Activated CD8-positive, alpha-beta T cell treated with anti-CD3 and anti-CD28 coated beads, Interleukin-2, amount 10 ng/mL, durations not matched to agents 7 days and 5 days (primary cell): ENCODE measurements at regions not wholly inside any gene's neighbourhood (a gene's known extent, or its start where the extent isn't known, plus 50 kb on each side); places are given as distances from the start of the nearest gene placed in this dataset.

Experiments used
- ATAC-seq: fragments of 150-1000 bp; cut with Tn5 transposase; one replicate; pipeline ENCODE4 v1.10.0; 2021; ENCODE audit warnings: moderate library complexity
- CTCF ChIA-PET: fragments of 350-600 bp; sonication (Branson Sonifier 250); formaldehyde crosslinking; loops from one replicate; lab custom pipeline; 2021; ENCODE audit warnings: antibody characterized with exemption; lab: Charles Lee
- POLR2A ChIA-PET: fragments of 350-600 bp; sonication (Branson Sonifier 250); formaldehyde crosslinking; loops from one replicate; lab custom pipeline; 2021; ENCODE audit warnings: antibody characterized with exemption; lab: Charles Lee
- DNase-seq: peaks from one replicate; pipeline ENCODE4 v3.0.0-alpha.2; 2020
- H3K27ac Mint-ChIP-seq: one replicate; pipeline ENCODE4 v1.8.0; 2021; ENCODE audit warnings: mild to moderate bottlenecking, mixed read lengths
- H3K27me3 Mint-ChIP-seq: one replicate; pipeline ENCODE4 v1.8.0; 2021; ENCODE audit warnings: low read depth, mixed read lengths
- H3K36me3 Mint-ChIP-seq: one replicate; pipeline ENCODE4 v1.8.0; 2021; ENCODE audit warnings: low read depth, mixed read lengths
- H3K4me1 Mint-ChIP-seq: one replicate; pipeline ENCODE4 v1.8.0; 2021; ENCODE audit warnings: low read depth, mixed read lengths
- H3K4me3 Mint-ChIP-seq: one replicate; pipeline ENCODE4 v1.8.0; 2021; ENCODE audit warnings: mild to moderate bottlenecking, mixed read lengths
- H3K9me3 Mint-ChIP-seq: one replicate; pipeline ENCODE4 v1.8.0; 2022; ENCODE audit warnings: mixed read lengths; ENCODE audit not compliant: insufficient read depth

DNA sequence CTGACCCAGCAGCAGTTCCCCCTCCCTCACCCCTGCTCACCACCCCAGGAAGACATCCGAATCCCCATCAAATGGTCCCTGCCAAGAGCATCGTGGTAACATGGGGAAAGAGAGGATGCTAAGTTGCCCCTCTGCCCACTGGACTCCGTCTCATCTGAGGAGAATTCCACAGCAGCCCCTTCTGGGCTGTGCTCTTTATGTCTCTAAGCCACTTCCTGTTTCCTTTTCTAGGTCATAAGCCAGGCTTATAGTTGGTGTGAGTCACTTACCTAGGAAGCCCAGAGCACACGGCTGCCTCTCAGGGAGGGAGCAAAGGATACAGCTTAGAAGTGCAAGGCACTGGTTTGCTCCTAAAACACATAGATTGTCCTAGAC is 76.0 kb downstream of the VCPKMT start:
- ATAC-seq: peak; percentile 74

DNA sequence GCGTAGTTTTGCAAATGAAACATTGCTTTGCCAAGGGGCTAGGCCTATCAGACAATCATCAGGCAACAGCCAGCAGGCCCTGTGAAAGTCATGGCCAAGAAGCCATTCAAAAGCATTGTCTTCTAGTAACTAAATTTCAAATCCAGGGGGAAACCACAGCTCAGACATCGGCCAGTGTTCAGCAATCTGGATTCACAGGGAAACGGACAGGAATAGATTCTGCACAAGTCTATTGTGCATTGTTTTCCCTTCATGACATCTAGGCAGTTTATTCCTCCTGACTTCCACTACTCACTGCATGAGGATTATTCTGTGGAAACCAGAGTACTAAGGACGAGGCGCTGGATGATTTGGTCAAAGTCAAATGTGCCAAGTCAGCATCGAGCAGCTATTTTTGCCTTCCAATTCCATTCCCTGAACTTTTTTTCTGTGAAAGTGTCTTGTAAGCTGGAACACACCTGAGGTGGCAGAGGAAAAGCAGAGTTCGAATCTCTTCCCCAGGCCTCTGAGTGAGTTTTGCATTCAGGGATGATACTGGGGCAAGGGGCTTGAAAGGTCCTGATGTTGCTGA is 75.4 kb downstream of the VCPKMT start:
- peak overlapping the region; percentile 74 for H3K4me3 Mint-ChIP-seq
- ATAC-seq: no peak
- DNase-seq: no peak
- peaks cover 64% of the 10 kb centered on the region for H3K36me3 Mint-ChIP-seq
- no peaks in the 10 kb centered on the region for H3K9me3 Mint-ChIP-seq
- no peaks in the 10 kb centered on the region for H3K27me3 Mint-ChIP-seq
- H3K27ac Mint-ChIP-seq: peak overlapping the region; percentile 98
- H3K4me1 Mint-ChIP-seq: peaks cover 86% of the 10 kb centered on the region
- CTCF ChIA-PET: interaction anchor here (0.7 to 4.0 kb wide), 7 partner anchors 21 to 179 kb away, joined by 3 to 30 read pairs (median 4); no protein-coding TSS in a partner anchor
- POLR2A ChIA-PET: interaction anchor here (0.6 to 6.6 kb wide), 20 partner anchors 13 to 322 kb away, joined by 3 to 95 read pairs (median 4); partner anchors contain the start of genes ARF6 and NEMF

More for the DNA sequence above, 76.0 kb downstream of the VCPKMT start:
- peaks cover 84% of the 10 kb centered on the region for H3K4me1 Mint-ChIP-seq
- CTCF ChIA-PET: interaction anchor here (0.7 to 4.0 kb wide), 7 partner anchors 21 to 179 kb away, joined by 3 to 30 read pairs (median 4); no protein-coding TSS in a partner anchor
- H3K27ac Mint-ChIP-seq: peak overlapping the region; percentile 98
- POLR2A ChIA-PET: interaction anchor here (0.6 to 6.6 kb wide), 20 partner anchors 12 to 188 kb away, joined by 3 to 95 read pairs (median 4); partner anchors contain the start of genes ARF6 and NEMF
- no peaks in the 10 kb centered on the region for H3K9me3 Mint-ChIP-seq
- peaks cover 59% of the 10 kb centered on the region for H3K36me3 Mint-ChIP-seq
- H3K4me3 Mint-ChIP-seq: peak overlapping the region; percentile 74
- DNase-seq: peak; percentile 58
- no peaks in the 10 kb centered on the region for H3K27me3 Mint-ChIP-seq

DNA sequence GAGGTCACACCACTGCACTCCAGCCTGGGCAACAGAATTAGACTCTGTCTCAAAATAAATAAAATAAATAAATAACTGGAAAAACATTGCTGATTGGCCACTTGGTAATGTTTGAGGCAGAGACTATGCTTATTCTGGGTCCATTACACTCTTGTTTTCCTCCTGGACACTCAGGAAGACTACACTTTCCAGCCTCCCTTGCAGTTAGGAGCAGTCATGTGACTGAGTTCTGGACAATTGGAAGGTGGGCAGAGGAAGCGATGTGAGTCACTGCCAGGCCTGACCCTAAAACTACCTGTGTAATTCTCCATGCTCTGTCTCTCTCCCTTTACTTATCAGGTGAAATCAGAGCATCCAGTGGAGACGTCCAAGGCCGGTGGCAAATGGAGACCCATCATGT is 74.4 kb downstream of the VCPKMT start:
- POLR2A ChIA-PET: interaction anchor here (0.9 to 6.6 kb wide), 5 partner anchors 18 to 62 kb away, joined by 3 to 95 read pairs (median 25); no protein-coding TSS in a partner anchor
- H3K36me3 Mint-ChIP-seq: peaks cover 62% of the 10 kb centered on the region
- no peak for DNase-seq
- CTCF ChIA-PET: no interaction called here
- no peaks in the 10 kb centered on the region for H3K27me3 Mint-ChIP-seq
- H3K9me3 Mint-ChIP-seq: no peaks in the 10 kb centered on the region
- peaks cover 89% of the 10 kb centered on the region for H3K4me1 Mint-ChIP-seq
- H3K27ac Mint-ChIP-seq: peak overlapping the region; percentile 40
- H3K4me3 Mint-ChIP-seq: no peak overlapping the region
- no peak for ATAC-seq

DNA sequence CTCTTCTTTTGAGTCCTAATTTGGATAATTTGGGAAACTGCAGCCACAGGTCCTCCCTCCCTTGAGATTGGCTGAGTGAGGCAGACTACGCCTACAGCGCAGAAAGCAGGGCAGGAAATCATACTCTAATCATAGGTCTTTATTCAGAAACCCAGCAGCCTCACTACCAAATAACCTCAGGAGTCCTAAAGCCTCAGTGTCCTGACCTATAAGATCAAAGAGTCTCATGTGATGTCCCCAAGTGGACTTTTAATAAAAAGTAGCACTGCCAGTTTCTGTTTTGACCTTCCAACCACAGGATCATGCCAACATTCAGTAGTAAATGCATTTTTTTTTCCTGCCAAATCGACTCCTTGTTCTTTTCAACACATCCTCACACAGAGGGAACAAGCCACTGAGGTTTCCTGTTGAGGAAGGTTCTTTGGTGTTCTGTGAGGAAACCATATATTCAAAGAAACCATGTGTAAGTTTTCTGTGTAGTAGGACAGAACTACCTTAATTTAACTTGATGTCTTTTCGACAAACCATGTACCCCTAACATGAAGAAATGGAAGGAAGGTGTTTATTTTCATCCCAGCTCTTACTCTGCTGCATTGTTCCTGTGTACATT is 72.2 kb downstream of the VCPKMT start:
- DNase-seq: peak; percentile 55
- ChIA-PET CTCF (interaction anchor here (0.9 to 5.0 kb wide), 7 partner anchors 17 to 192 kb away, joined by 3 to 38 read pairs (median 6); partner anchors contain the start of gene NEMF), POLR2A (interaction anchor here (0.5 to 5.1 kb wide), 14 partner anchors 8 to 182 kb away, joined by 3 to 78 read pairs (median 6); partner anchors contain the start of gene VCPKMT)
- peak; percentile 37 for ATAC-seq
- peak overlapping the region; percentile 89 for H3K27ac Mint-ChIP-seq
- peaks cover 56% of the 10 kb centered on the region for H3K36me3 Mint-ChIP-seq
- H3K4me3 Mint-ChIP-seq: peak overlapping the region; percentile 53
- H3K4me1 Mint-ChIP-seq: peaks cover 81% of the 10 kb centered on the region
- H3K27me3 Mint-ChIP-seq: no peaks in the 10 kb centered on the region
- no peaks in the 10 kb centered on the region for H3K9me3 Mint-ChIP-seq

DNA sequence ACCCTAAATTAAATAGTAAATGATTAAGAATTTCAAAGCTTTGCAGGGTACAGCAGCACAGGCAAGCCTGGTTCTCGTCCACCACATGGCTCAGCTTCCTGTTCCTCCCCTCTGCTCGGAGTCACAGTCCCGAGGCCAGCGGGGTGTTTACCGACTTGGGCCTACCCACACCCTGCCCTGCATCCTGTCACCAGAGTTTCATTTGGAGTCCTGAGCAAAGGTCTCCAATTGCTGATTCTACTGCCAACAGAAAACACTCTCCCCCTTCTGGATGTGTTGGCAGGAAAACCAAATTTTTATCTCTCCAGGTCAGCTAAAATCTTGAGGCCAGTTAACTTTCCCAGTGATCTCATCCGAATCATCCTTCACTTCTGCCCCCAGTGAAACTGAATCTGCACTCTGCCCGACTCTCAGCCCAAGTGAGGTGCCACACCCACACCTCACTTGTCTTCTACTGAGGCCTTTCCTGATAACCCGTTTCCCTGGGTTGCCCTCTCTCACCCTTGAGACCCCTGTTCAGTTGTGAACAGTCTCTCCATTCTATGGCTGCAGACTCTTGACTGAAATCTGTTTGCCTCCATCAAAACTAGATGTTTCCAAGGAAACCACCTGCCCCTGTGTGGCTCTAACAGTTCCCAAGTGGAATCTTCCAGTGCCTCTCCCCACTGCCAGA is 71.2 kb downstream of the VCPKMT start:
- ChIA-PET POLR2A (interaction anchor here (0.5 to 5.1 kb wide), 14 partner anchors 9 to 183 kb away, joined by 3 to 78 read pairs (median 6); no protein-coding TSS in a partner anchor), CTCF (interaction anchor here (0.9 to 5.0 kb wide), 8 partner anchors 16 to 193 kb away, joined by 3 to 38 read pairs (median 6); partner anchors contain the start of gene NEMF)
- peak overlapping the region; percentile 89 for H3K27ac Mint-ChIP-seq
- H3K9me3 Mint-ChIP-seq: no peaks in the 10 kb centered on the region
- ATAC-seq: peak; percentile 84
- peaks cover 60% of the 10 kb centered on the region for H3K36me3 Mint-ChIP-seq
- H3K27me3 Mint-ChIP-seq: no peaks in the 10 kb centered on the region
- peak; percentile 91 for DNase-seq
- H3K4me1 Mint-ChIP-seq: peaks cover 75% of the 10 kb centered on the region
- H3K4me3 Mint-ChIP-seq: peak overlapping the region; percentile 13

DNA sequence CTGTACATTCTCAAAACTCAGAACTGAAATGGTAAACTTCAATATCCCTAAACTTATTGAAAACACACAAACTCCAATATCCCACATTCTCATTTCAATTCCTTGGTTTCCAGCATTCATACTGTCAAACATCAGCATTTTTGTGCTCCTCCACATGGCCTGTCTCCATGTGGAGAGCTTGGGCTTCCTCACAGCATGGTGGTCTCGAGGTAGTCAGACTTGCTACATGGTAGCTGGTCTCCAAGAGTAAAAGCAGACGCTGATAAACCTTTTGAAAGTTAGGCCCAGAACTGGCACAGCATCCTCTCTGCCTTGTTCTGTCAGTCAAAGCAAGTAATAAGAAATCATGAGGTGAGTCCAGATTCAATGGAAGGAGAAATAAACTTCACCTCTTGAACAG is 70.5 kb downstream of the VCPKMT start:
- H3K4me1 Mint-ChIP-seq: peaks cover 70% of the 10 kb centered on the region
- DNase-seq (no peak), ATAC-seq (no peak)
- H3K36me3 Mint-ChIP-seq: peaks cover 58% of the 10 kb centered on the region
- H3K27me3 Mint-ChIP-seq: no peaks in the 10 kb centered on the region
- peak overlapping the region; percentile 13 for H3K4me3 Mint-ChIP-seq
- ChIA-PET POLR2A (interaction anchor here (1.3 to 5.1 kb wide), 5 partner anchors 15 to 44 kb away, joined by 3 to 78 read pairs (median 41); no protein-coding TSS in a partner anchor), CTCF (interaction anchor here (1.2 to 5.0 kb wide), 5 partner anchors 15 to 59 kb away, joined by 3 to 38 read pairs (median 3); no protein-coding TSS in a partner anchor)
- peak overlapping the region; percentile 89 for H3K27ac Mint-ChIP-seq
- no peaks in the 10 kb centered on the region for H3K9me3 Mint-ChIP-seq

DNA sequence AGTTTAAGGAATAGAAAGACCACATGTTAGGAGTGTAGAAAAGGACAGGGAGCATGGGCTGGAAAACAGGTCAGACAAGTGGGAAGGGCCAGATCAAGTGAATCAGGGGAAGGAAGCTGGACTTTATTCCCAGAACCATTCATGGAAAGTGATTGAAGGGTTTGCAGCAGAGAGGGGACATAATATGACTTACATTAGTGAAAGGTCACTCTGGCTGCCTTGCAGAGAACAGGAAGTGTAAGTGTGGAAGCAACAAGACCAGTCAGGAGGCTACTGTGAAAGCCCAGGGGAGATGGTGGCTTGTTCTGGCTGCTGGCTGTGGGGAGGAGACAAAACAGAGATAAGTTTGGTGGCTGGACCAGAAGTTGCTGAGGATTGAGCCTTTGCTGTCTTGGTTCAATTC is 69.1 kb downstream of the VCPKMT start:
- POLR2A ChIA-PET: interaction anchor here (1.2 to 5.1 kb wide), 4 partner anchors 14 to 76 kb away, joined by 3 to 78 read pairs (median 22); no protein-coding TSS in a partner anchor
- Mint-ChIP-seq H3K27me3 (no peaks in the 10 kb centered on the region), H3K4me1 (peaks cover 57% of the 10 kb centered on the region), H3K9me3 (no peaks in the 10 kb centered on the region), H3K36me3 (peaks cover 58% of the 10 kb centered on the region), H3K27ac (peak overlapping the region; percentile 37), H3K4me3 (no peak overlapping the region)
- ATAC-seq (no peak), DNase-seq (no peak)
- CTCF ChIA-PET: interaction anchor here (1.1 to 5.0 kb wide), 3 partner anchors 14 to 48 kb away, joined by 3 to 38 read pairs (median 3); no protein-coding TSS in a partner anchor

DNA sequence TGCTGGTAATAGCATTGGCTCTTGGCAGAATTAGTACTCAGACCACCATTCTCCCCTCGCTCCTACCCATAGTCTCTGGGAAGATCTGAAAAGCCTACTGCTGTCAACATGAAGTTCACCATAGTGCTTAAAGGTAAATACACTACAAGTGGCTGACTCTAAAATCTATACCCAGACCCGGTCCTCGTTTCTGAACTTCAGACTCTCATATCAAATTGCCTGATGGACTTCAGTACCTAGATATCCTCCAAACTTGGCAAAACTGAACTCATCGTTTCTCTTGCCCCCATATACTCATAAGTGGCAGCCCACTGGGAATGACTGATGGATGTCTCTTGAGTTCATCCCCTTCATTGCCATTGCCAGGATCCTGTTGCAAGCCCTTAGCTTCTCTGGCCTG is 67.3 kb downstream of the VCPKMT start:
- Mint-ChIP-seq H3K4me3 (no peak overlapping the region), H3K9me3 (no peaks in the 10 kb centered on the region), H3K27ac (no peak overlapping the region), H3K4me1 (peaks cover 52% of the 10 kb centered on the region), H3K36me3 (peaks cover 66% of the 10 kb centered on the region), H3K27me3 (no peaks in the 10 kb centered on the region)
- DNase-seq (no peak), ATAC-seq (no peak)
- ChIA-PET POLR2A (interaction anchor here (1.7 kb wide), 1 partner anchor 33 kb away, joined by 5 read pairs; no protein-coding TSS in a partner anchor), CTCF (no interaction called here)

DNA sequence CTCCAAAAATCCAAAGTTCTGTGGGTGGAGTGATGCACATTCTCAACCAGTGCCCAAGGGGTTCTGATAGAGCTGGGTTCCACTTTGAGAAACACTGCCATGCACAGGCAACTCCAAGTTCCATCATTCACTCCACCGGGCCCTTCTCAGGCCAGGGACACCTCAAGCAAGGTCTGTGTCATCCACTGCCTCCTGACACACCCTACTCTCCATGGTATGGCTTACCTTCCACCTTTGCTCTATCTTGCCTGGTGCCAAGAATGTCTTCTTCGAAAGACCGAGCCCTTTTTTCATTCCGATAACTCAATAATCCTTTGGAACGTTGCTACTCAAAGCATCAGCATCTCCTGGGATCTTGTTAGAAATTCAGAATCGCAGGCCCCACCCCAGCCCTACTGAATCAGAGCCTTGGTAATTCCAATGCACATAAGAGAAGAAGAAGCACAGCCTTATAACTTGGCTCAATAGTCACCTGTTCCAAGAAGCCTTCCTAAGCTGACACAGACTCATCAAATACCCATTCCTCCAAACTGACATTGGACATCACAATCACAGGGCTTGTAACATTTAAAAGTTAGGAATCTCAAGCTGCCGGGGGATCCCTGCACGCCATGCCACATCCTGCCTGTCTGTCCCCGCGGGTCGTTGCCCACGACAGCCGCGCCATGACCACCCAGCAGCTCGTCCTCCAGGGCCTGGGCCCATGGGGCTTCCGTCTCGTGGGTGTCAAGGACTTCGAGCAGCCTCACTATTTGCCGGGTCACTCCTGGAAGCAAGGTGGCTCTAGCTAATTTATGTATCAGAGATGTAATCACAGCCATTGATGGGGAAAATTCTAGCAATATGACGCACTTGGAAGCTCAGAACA is 66.4 kb downstream of the VCPKMT start:
- no peak for DNase-seq
- Mint-ChIP-seq H3K27ac (peak overlapping the region; percentile 12), H3K27me3 (no peaks in the 10 kb centered on the region), H3K9me3 (no peaks in the 10 kb centered on the region), H3K36me3 (peaks cover 68% of the 10 kb centered on the region), H3K4me3 (no peak overlapping the region), H3K4me1 (peaks cover 51% of the 10 kb centered on the region)
- POLR2A ChIA-PET: interaction anchor here (1.1 to 1.7 kb wide), 3 partner anchors 11 to 47 kb away, joined by 3 to 5 read pairs (median 5); no protein-coding TSS in a partner anchor
- ATAC-seq: no peak
- CTCF ChIA-PET: interaction anchor here (1.1 kb wide), 1 partner anchor 12 kb away, joined by 4 read pairs; no protein-coding TSS in a partner anchor

DNA sequence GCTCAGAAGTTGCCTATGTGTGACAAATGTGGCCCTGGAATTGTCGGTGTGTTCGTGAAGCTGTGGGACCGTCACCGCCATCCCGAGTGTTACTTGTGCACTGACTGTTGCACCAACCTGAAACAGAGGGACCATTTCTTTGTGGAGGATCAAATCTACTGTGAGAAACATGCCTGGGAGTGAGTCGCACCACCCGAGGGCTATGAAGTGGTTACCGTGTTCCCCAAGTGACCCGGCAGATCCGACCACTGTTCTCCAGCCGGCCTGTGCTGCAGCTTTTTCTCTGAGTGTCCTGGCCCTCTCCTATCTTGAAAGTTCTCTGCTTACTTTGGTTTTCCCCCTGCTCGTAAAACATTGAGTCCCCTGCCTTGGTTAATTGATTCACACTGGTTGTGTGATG is 65.3 kb downstream of the VCPKMT start:
- ATAC-seq: no peak
- H3K36me3 Mint-ChIP-seq: peaks cover 64% of the 10 kb centered on the region
- POLR2A ChIA-PET: interaction anchor here (0.7 to 1.3 kb wide), 3 partner anchors 9 to 43 kb away, joined by 3 read pairs; no protein-coding TSS in a partner anchor
- H3K4me1 Mint-ChIP-seq: peaks cover 43% of the 10 kb centered on the region
- H3K27ac Mint-ChIP-seq: no peak overlapping the region
- H3K9me3 Mint-ChIP-seq: no peaks in the 10 kb centered on the region
- no peaks in the 10 kb centered on the region for H3K27me3 Mint-ChIP-seq
- no peak overlapping the region for H3K4me3 Mint-ChIP-seq
- no peak for DNase-seq
- CTCF ChIA-PET: interaction anchor here (1.1 kb wide), 1 partner anchor 11 kb away, joined by 4 read pairs; no protein-coding TSS in a partner anchor
